IMR-90 (cell line): ENCODE measurements at regions not wholly inside any gene's neighbourhood (a gene's known extent, or its start where the extent isn't known, plus 50 kb on each side); places are given as distances from the start of the nearest gene placed in this dataset.

Experiments used
- ATAC-seq: fragments of 200-7000 bp; cut with Tn5 transposase; 2 replicates; pipeline ENCODE4 v1.9.1; 2020; ENCODE audit warnings: low read depth, mild to moderate bottlenecking, moderate library complexity
- BruUV-seq: library from RNA; stranded (reverse); fragments of 400-500 nt; replicated peaks from 2 replicates; lab custom pipeline; 2021; lab: Mats Ljungman, UMichigan
- CTCF ChIA-PET: fragments of 300-600 bp; formaldehyde crosslinking; extraction: SDS; loops from one replicate; lab custom pipeline; 2021; ENCODE audit warnings: antibody characterized with exemption; lab: Yijun Ruan, JAX
- POLR2A ChIA-PET: fragments of 300-600 bp; sonication (Branson Sonifier 250); formaldehyde crosslinking; loops from one replicate; lab custom pipeline; 2022; ENCODE audit warnings: antibody characterized with exemption; ENCODE audit not compliant: unreplicated experiment; lab: Charles Lee
- DNase-seq: peaks from one replicate; pipeline ENCODE4 v3.0.0; 2013
- H2AFZ ChIP-seq: replicated peaks from 2 replicates; pipeline ENCODE3; 2013; ENCODE audit warnings: low read length, mild to moderate bottlenecking; ENCODE audit not compliant: poor library complexity
- H2AK5ac ChIP-seq: 2 replicates; pipeline ENCODE4 v1.6.1; 2013; ENCODE audit warnings: low read depth, low read length, inconsistent platforms
- H2AK9ac ChIP-seq: replicated peaks from 2 replicates; pipeline ENCODE3; 2013; ENCODE audit warnings: mild to moderate bottlenecking, low read depth, low read length, moderate library complexity; ENCODE audit not compliant: poor library complexity
- H2BK120ac ChIP-seq: 2 replicates; pipeline ENCODE4 v1.6.1; 2013; ENCODE audit warnings: low read depth, low read length, inconsistent platforms
- H2BK15ac ChIP-seq: 3 replicates; pipeline ENCODE4 v1.6.1; 2013; ENCODE audit warnings: low read depth, low read length, inconsistent platforms
- H2BK20ac ChIP-seq: 2 replicates; pipeline ENCODE4 v1.6.1; 2013; ENCODE audit warnings: low read depth, mild to moderate bottlenecking, inconsistent platforms, low read length, moderate library complexity
- H2BK5ac ChIP-seq: 2 replicates; pipeline ENCODE4 v1.6.1; 2013; ENCODE audit warnings: mild to moderate bottlenecking, low read depth, low read length, inconsistent platforms; ENCODE audit not compliant: poor library complexity, severe bottlenecking
- H3K14ac ChIP-seq: replicated peaks from 2 replicates; pipeline ENCODE4 v1.6.1; 2013; ENCODE audit warnings: low read depth, low read length, inconsistent platforms
- H3K18ac ChIP-seq: 2 replicates; pipeline ENCODE4 v1.6.1; 2013; ENCODE audit warnings: low read depth, low read length, control low read depth
- H3K23ac ChIP-seq: 2 replicates; pipeline ENCODE4 v1.6.1; 2013; ENCODE audit warnings: low read depth, low read length, inconsistent platforms
- H3K27ac ChIP-seq: 2 replicates; pipeline ENCODE4 v1.5.1; 2013; ENCODE audit warnings: mild to moderate bottlenecking, control low read depth, low read length; ENCODE audit not compliant: insufficient read depth
- H3K27me3 ChIP-seq: 2 replicates; pipeline ENCODE4 v1.6.1; 2013; ENCODE audit warnings: low read length; ENCODE audit not compliant: control insufficient read depth, insufficient read depth
- H3K36me3 ChIP-seq: 2 replicates; pipeline ENCODE4 v1.6.1; 2013; ENCODE audit warnings: low read length, mixed read lengths; ENCODE audit not compliant: control insufficient read depth, insufficient read depth
- H3K4ac ChIP-seq: 2 replicates; pipeline ENCODE4 v1.6.1; 2013; ENCODE audit warnings: low read depth, low read length, inconsistent platforms
- H3K4me1 ChIP-seq: 2 replicates; pipeline ENCODE4 v1.6.1; 2013; ENCODE audit warnings: low read length, mixed read lengths; ENCODE audit not compliant: control insufficient read depth, insufficient read depth
- H3K4me2 ChIP-seq: 2 replicates; pipeline ENCODE4 v1.6.1; 2013; ENCODE audit warnings: low read depth, mild to moderate bottlenecking, control low read depth, low read length, moderate library complexity
- H3K4me3 ChIP-seq: 2 replicates; pipeline ENCODE4 v1.5.1; 2013; ENCODE audit warnings: low read depth, mild to moderate bottlenecking, control low read depth, low read length, moderate library complexity; ENCODE audit not compliant: insufficient read depth
- H3K56ac ChIP-seq: 2 replicates; pipeline ENCODE4 v1.6.1; 2013; ENCODE audit warnings: low read length, inconsistent platforms; ENCODE audit not compliant: insufficient read depth; ENCODE audit errors: extremely low read depth
- H3K79me1 ChIP-seq, 2 experiments: 2 replicates each; pipeline ENCODE4 v1.6.1; 2013; ENCODE audit warnings: low read length in 2 of 2, inconsistent platforms in 1 of 2, low read depth in 1 of 2
- H3K9ac ChIP-seq: 2 replicates; pipeline ENCODE4 v1.6.1; 2013; ENCODE audit warnings: low read depth, low read length, control low read depth
- H3K9me1 ChIP-seq: 2 replicates; pipeline ENCODE4 v1.6.1; 2013; ENCODE audit warnings: low read length, inconsistent platforms; ENCODE audit not compliant: insufficient read depth
- H3K9me3 ChIP-seq: 2 replicates; pipeline ENCODE4 v1.6.1; 2013; ENCODE audit warnings: low read length; ENCODE audit not compliant: control insufficient read depth, insufficient read depth
- H4K20me1 ChIP-seq: 2 replicates; pipeline ENCODE4 v1.6.1; 2013; ENCODE audit warnings: low read length, inconsistent platforms; ENCODE audit not compliant: insufficient read depth
- H4K5ac ChIP-seq: 2 replicates; pipeline ENCODE4 v1.6.1; 2013; ENCODE audit warnings: mild to moderate bottlenecking, low read depth, low read length, control low read depth
- H4K8ac ChIP-seq, 2 experiments: 2 replicates each; pipeline ENCODE4 v1.6.1; 2013; ENCODE audit warnings: low read depth in 2 of 2, low read length in 2 of 2, control low read depth in 1 of 2, inconsistent platforms in 1 of 2
- H4K91ac ChIP-seq: 2 replicates; pipeline ENCODE4 v1.6.1; 2013; ENCODE audit warnings: low read depth, low read length, inconsistent platforms; ENCODE audit not compliant: insufficient read depth
- CEBPB ChIP-seq: IDR thresholded peaks from 2 replicates; pipeline ENCODE4 v1.6.1; 2012; ENCODE audit warnings: low read depth, low read length, improper control_type of control experiment
- MAFK ChIP-seq: IDR thresholded peaks from 2 replicates; pipeline ENCODE4 v1.6.1; 2012; ENCODE audit warnings: low read depth, low read length, improper control_type of control experiment
- MAZ ChIP-seq: IDR thresholded peaks from 2 replicates; pipeline ENCODE4 v1.6.1; 2012; ENCODE audit warnings: low read depth, mild to moderate bottlenecking, low read length, improper control_type of control experiment, moderate library complexity, borderline replicate concordance
- NFE2L2 ChIP-seq: fragments of 150-350 bp; IDR thresholded peaks from 2 replicates; pipeline ENCODE4 v1.6.1; 2016; ENCODE audit warnings: low read depth, mild to moderate bottlenecking, low read length
- SMC3 ChIP-seq: fragments of 150-350 bp; IDR thresholded peaks from 2 replicates; pipeline ENCODE4 v1.6.1; 2016; ENCODE audit warnings: low read depth, mild to moderate bottlenecking, antibody characterized with exemption, low read length, moderate library complexity
- WGBS, 2 experiments: methylation state at CpG; one replicate each; pipeline versions ENCODE4 v1.1.5 to v1.1.7; 2013; ENCODE audit warnings: missing lambda C conversion rate in 2 of 2; ENCODE audit not compliant: insufficient read length in 1 of 2; ENCODE audit errors: extremely low coverage in 2 of 2; 5-methylcytosine and 5-hydroxymethylcytosine counted together
- dilution Hi-C: fragments of 300-500 bp; cut with HindIII; formaldehyde crosslinking; loops from one replicate; pipeline ENCODE4 v1.14.3; 2018; ENCODE audit warnings: low sequenced_read_pairs; ENCODE audit not compliant: unreplicated experiment
- in situ Hi-C: fragments of 300-500 bp; cut with MboI; formaldehyde crosslinking; loops from 3 replicates; pipeline ENCODE4 v1.14.3; 2019; ENCODE audit warnings: low sequenced_read_pairs, inconsistent platforms, mixed read lengths
- intact Hi-C: fragments of 100-400 bp; cut with micrococcal nuclease; formaldehyde crosslinking; loops from 2 replicates; pipeline ENCODE4 v1.10.0; 2022

DNA sequence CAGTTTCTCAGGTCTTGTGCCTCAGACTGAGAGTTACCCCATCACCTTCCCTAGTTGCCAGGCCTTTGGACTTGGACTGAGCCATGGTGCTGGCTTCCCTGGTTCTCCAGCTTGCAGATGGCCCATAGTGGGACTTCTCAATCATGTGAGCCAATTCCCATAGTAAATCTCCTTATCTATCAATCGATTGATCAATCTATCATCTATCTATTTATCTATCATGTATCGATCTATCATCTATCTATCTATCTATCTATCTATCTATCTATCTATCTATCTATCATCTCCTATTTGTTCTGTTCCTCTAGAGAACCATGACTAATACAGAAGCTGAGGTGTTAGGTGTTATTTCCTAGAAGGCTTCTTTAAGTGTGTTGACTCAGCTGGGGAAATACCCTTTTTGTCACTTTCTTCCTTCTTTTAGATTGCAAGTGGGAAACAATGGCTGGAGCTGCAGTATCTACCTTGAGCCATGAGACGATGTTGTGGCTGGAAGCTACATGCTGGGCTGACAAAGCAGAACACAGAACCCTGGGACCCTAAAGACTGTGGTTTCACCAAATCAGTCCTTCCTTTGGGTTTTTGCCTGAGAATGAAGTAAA is 234.7 kb upstream of the GLI3 start:
- Histone ChIP-seq H2AK9ac (no peak overlapping the region), H3K27ac (no peak overlapping the region), H4K8ac (no peak overlapping the region), H3K9ac (no peak overlapping the region), H3K4me1 (no peaks in the 10 kb centered on the region), H4K5ac (no peak overlapping the region), H3K56ac (no peak overlapping the region), H3K4ac (no peak overlapping the region), H4K91ac (no peak overlapping the region), H3K9me3 (no peaks in the 10 kb centered on the region), H4K20me1 (no peaks in the 10 kb centered on the region), H2AFZ (no peak overlapping the region), H3K18ac (no peak overlapping the region), H3K36me3 (no peaks in the 10 kb centered on the region), H3K27me3 (peaks cover 2% of the 10 kb centered on the region), H3K9me1 (no peaks in the 10 kb centered on the region), H3K79me1 (no peaks in the 10 kb centered on the region), H2AK5ac (no peak overlapping the region), H2BK120ac (no peak overlapping the region), H3K23ac (no peak overlapping the region), H3K14ac (no peak overlapping the region), H3K4me3 (no peak overlapping the region), H2BK5ac (no peak overlapping the region), H2BK15ac (no peak overlapping the region), H3K4me2 (no peak overlapping the region), H2BK20ac (no peak overlapping the region)
- ATAC-seq (no peak), DNase-seq (no peak)
- WGBS, 2 experiments, result 67% methylated on average over 1 of the region's 3 CpGs; no CpG with 5 or more reads in 1 of the 2 experiments
- TF ChIP-seq SMC3, result no peak
- TF ChIP-seq NFE2L2, result no peak
- no peak for TF ChIP-seq MAZ
- no peak for TF ChIP-seq CEBPB
- no peak for TF ChIP-seq MAFK
- no TSS peak for BruUV-seq
- dilution Hi-C loops (no loop called here), in situ Hi-C loops (no loop called here), intact Hi-C loops (no loop called here)
- POLR2A ChIA-PET, result no interaction called here
- CTCF ChIA-PET, result interaction anchor here (0.7 kb wide), 1 partner anchor 12 kb away, joined by 3 read pairs; no protein-coding TSS in a partner anchor
